ENCODE measurements at regions not wholly inside any gene's neighbourhood (a gene's known extent, or its start where the extent isn't known, plus 50 kb on each side); places are given as distances from the start of the nearest gene placed in this dataset.

- TF ChIP-seq YY1 (IDR thresholded peaks at IDR 0.05; ENCODE audit: insufficient read depth, insufficient read length) (no peak), SUZ12 (IDR thresholded peaks at IDR 0.05; ENCODE audit: extremely low read depth, insufficient read depth, insufficient read length) (no peak)
Observed at GRCh38 chr12:91511795-91512420, 329.3 kb upstream of the DCN start.
